HEK293 (cell line): ENCODE measurements at regions not wholly inside any gene's neighbourhood (a gene's known extent, or its start where the extent isn't known, plus 50 kb on each side); places are given as distances from the start of the nearest gene placed in this dataset.

Experiments
- CTCF ChIA-PET: fragments of 350-600 bp; formaldehyde crosslinking; extraction: SDS; loops from one replicate; lab custom pipeline; 2021; ENCODE audit warnings: antibody characterized with exemption; lab: Yijun Ruan, JAX
- POLR2A ChIA-PET: fragments of 300-600 bp; formaldehyde crosslinking; extraction: SDS; loops from one replicate; lab custom pipeline; 2020; ENCODE audit warnings: antibody characterized with exemption, inconsistent platforms; lab: Yijun Ruan, JAX
- H3K27ac ChIP-seq: fragments of 200-500 bp; sonication (Bioruptor generic); 2 replicates; pipeline ENCODE4 v1.5.1; 2014; ENCODE audit warnings: low read depth, low read length, control low read depth, inconsistent platforms; ENCODE audit errors: extremely low read depth
- H3K36me3 ChIP-seq, 2 experiments: fragments of 200-500 bp in 1 of 2; sonication (Bioruptor generic) in 1 of 2; 1 replicate in 1 of 2; 2 replicates in 1 of 2; pipeline ENCODE4 v1.5.1; 2014 to 2017; ENCODE audit warnings: inconsistent platforms in 2 of 2, low read length in 2 of 2; ENCODE audit not compliant: control insufficient read depth in 2 of 2, insufficient read depth in 1 of 2
- H3K4me1 ChIP-seq: fragments of 200-500 bp; sonication (Bioruptor generic); 2 replicates; pipeline ENCODE4 v1.5.1; 2014; ENCODE audit warnings: mild to moderate bottlenecking, low read length, inconsistent platforms; ENCODE audit not compliant: control insufficient read depth, insufficient read depth
- H3K4me3 ChIP-seq: 2 replicates; pipeline ENCODE4 v1.5.1; 2011; ENCODE audit warnings: low read depth, mild to moderate bottlenecking, control low read depth, low read length, moderate library complexity
- H3K9me3 ChIP-seq: fragments of 200-500 bp; sonication (Bioruptor generic); 2 replicates; pipeline ENCODE4 v1.5.1; 2014; ENCODE audit warnings: low read depth, low read length, inconsistent platforms; ENCODE audit not compliant: control insufficient read depth, insufficient read depth
- AEBP2 ChIP-seq: fragments of 450-650 bp; formaldehyde crosslinking; IDR thresholded peaks from 2 replicates; pipeline ENCODE4 v1.5.1; 2016; ENCODE audit warnings: missing biosample characterization, missing genetic modification characterization, borderline replicate concordance
- CTCF ChIP-seq: fragments of 450-650 bp; formaldehyde crosslinking; IDR thresholded peaks from 2 replicates; pipeline ENCODE4 v1.5.1; 2016; ENCODE audit warnings: missing biosample characterization, missing genetic modification characterization
- FEZF1 ChIP-seq: fragments of 450-650 bp; formaldehyde crosslinking; IDR thresholded peaks from 2 replicates; pipeline ENCODE4 v1.5.1; 2016; ENCODE audit warnings: missing biosample characterization, missing genetic modification characterization
- IKZF3 ChIP-seq: fragments of 450-650 bp; IDR thresholded peaks from 2 replicates; pipeline ENCODE4 v1.5.0; 2018; ENCODE audit warnings: missing biosample characterization, mild to moderate bottlenecking, missing genetic modification characterization, moderate library complexity
- KLF10 ChIP-seq: fragments of 450-650 bp; IDR thresholded peaks from 2 replicates; pipeline ENCODE4 v1.5.1; 2018; ENCODE audit warnings: missing biosample characterization, mild to moderate bottlenecking, missing genetic modification characterization
- MYNN ChIP-seq: fragments of 450-650 bp; formaldehyde crosslinking; IDR thresholded peaks from 2 replicates; pipeline ENCODE4 v1.5.1; 2016; ENCODE audit warnings: missing biosample characterization, missing genetic modification characterization, borderline replicate concordance
- MZF1 ChIP-seq: fragments of 450-650 bp; formaldehyde crosslinking; IDR thresholded peaks from 2 replicates; pipeline ENCODE4 v1.5.1; 2017; ENCODE audit warnings: missing biosample characterization, missing genetic modification characterization, borderline replicate concordance
- SETDB1 ChIP-seq: IDR thresholded peaks from one replicate; pipeline ENCODE4 v1.6.1; 2017; ENCODE audit warnings: mild to moderate bottlenecking, low read length, moderate library complexity, mixed read lengths; ENCODE audit not compliant: insufficient read length
- TRIM28 ChIP-seq: IDR thresholded peaks from 2 replicates; pipeline ENCODE4 v1.6.1; 2011; ENCODE audit warnings: low read length, control low read depth, borderline replicate concordance
- YY2 ChIP-seq: fragments of 450-650 bp; formaldehyde crosslinking; IDR thresholded peaks from 2 replicates; pipeline ENCODE4 v1.5.1; 2016; ENCODE audit warnings: missing biosample characterization, missing genetic modification characterization
- ZBTB17 ChIP-seq: fragments of 450-650 bp; formaldehyde crosslinking; IDR thresholded peaks from 2 replicates; pipeline ENCODE4 v1.5.1; 2016; ENCODE audit warnings: missing biosample characterization, missing genetic modification characterization
- ZBTB21 ChIP-seq: fragments of 450-650 bp; formaldehyde crosslinking; IDR thresholded peaks from 2 replicates; pipeline ENCODE4 v1.5.1; 2017; ENCODE audit warnings: missing biosample characterization, missing genetic modification characterization
- ZBTB48 ChIP-seq: fragments of 450-650 bp; formaldehyde crosslinking; IDR thresholded peaks from 2 replicates; pipeline ENCODE4 v1.5.1; 2016; ENCODE audit warnings: missing biosample characterization, missing genetic modification characterization
- ZBTB8A ChIP-seq: fragments of 450-650 bp; formaldehyde crosslinking; IDR thresholded peaks from 2 replicates; pipeline ENCODE4 v1.5.1; 2016; ENCODE audit warnings: missing biosample characterization, missing genetic modification characterization
- ZEB2 ChIP-seq: fragments of 450-650 bp; formaldehyde crosslinking; IDR thresholded peaks from 2 replicates; pipeline ENCODE4 v1.5.1; 2016; ENCODE audit warnings: missing biosample characterization, missing genetic modification characterization
- ZIC2 ChIP-seq: fragments of 450-650 bp; formaldehyde crosslinking; IDR thresholded peaks from 2 replicates; pipeline ENCODE4 v1.5.1; 2016; ENCODE audit warnings: missing biosample characterization, missing genetic modification characterization
- ZNF19 ChIP-seq: fragments of 450-650 bp; formaldehyde crosslinking; IDR thresholded peaks from 2 replicates; pipeline ENCODE4; 2016; ENCODE audit warnings: missing biosample characterization, missing genetic modification characterization, low read depth
- ZNF335 ChIP-seq: fragments of 450-650 bp; formaldehyde crosslinking; conservative IDR thresholded peaks from 2 replicates; pipeline ENCODE4 v1.5.1; 2016; ENCODE audit warnings: missing biosample characterization, missing genetic modification characterization
- ZNF350 ChIP-seq: fragments of 450-650 bp; formaldehyde crosslinking; IDR thresholded peaks from 2 replicates; pipeline ENCODE4 v1.5.0; 2017; ENCODE audit warnings: missing biosample characterization, mild to moderate bottlenecking, missing genetic modification characterization
- ZNF416 ChIP-seq: fragments of 450-650 bp; formaldehyde crosslinking; IDR thresholded peaks from 2 replicates; pipeline ENCODE4 v1.5.1; 2016; ENCODE audit warnings: missing biosample characterization, missing genetic modification characterization
- ZNF544 ChIP-seq: fragments of 450-650 bp; formaldehyde crosslinking; IDR thresholded peaks from 2 replicates; pipeline ENCODE4 v1.5.0; 2017; ENCODE audit warnings: missing biosample characterization, missing genetic modification characterization
- ZNF571 ChIP-seq: fragments of 450-650 bp; formaldehyde crosslinking; IDR thresholded peaks from 2 replicates; pipeline ENCODE4 v1.5.0; 2017; ENCODE audit warnings: missing biosample characterization, missing genetic modification characterization
- ZNF658 ChIP-seq: fragments of 450-650 bp; formaldehyde crosslinking; IDR thresholded peaks from 2 replicates; pipeline ENCODE4; 2016; ENCODE audit warnings: missing biosample characterization, missing genetic modification characterization
- ZNF664 ChIP-seq: fragments of 450-650 bp; formaldehyde crosslinking; IDR thresholded peaks from 2 replicates; pipeline ENCODE4 v1.5.1; 2016; ENCODE audit warnings: missing biosample characterization, missing genetic modification characterization
- ZNF701 ChIP-seq: fragments of 450-650 bp; formaldehyde crosslinking; IDR thresholded peaks from 2 replicates; pipeline ENCODE4 v1.5.1; 2016; ENCODE audit warnings: missing biosample characterization, missing genetic modification characterization
- TF ChIP-seq, protein P1 (sequence below): fragments of 450-650 bp; formaldehyde crosslinking; IDR thresholded peaks from 2 replicates; pipeline ENCODE4 v1.5.1; 2016; ENCODE audit warnings: missing biosample characterization, missing genetic modification characterization, low read depth
- TF ChIP-seq, protein P2 (sequence below): fragments of 450-650 bp; formaldehyde crosslinking; IDR thresholded peaks from 2 replicates; pipeline ENCODE4 v1.5.1; 2016; ENCODE audit warnings: missing biosample characterization, missing genetic modification characterization

DNA sequence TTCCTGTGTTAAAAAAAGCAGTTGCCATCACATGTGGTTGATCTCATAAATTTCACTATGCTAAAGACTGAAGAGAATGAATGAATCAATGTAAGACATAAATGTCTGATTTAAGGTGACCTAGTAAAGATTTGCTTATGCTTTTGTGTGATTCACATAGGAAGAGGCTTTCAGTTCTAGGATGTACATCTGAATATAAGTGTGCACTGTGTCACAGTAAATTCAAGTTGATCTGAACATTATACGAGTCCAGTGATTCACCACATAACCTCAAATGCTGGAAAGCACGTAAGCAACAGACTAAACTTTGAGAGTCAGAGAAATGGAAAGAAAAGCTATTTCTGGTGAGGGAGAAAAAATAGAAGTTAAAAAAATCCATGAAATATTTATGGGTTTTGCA, 567.9 kb downstream of the EPHA5 start (continued):
- TF ChIP-seq CTCF (no peak), KLF10 (tag by site-specific recombination) (no peak), ZEB2 (tag by site-specific recombination) (no peak), ZBTB17 (tag by site-specific recombination) (no peak)
- TF ChIP-seq, protein P1, sequence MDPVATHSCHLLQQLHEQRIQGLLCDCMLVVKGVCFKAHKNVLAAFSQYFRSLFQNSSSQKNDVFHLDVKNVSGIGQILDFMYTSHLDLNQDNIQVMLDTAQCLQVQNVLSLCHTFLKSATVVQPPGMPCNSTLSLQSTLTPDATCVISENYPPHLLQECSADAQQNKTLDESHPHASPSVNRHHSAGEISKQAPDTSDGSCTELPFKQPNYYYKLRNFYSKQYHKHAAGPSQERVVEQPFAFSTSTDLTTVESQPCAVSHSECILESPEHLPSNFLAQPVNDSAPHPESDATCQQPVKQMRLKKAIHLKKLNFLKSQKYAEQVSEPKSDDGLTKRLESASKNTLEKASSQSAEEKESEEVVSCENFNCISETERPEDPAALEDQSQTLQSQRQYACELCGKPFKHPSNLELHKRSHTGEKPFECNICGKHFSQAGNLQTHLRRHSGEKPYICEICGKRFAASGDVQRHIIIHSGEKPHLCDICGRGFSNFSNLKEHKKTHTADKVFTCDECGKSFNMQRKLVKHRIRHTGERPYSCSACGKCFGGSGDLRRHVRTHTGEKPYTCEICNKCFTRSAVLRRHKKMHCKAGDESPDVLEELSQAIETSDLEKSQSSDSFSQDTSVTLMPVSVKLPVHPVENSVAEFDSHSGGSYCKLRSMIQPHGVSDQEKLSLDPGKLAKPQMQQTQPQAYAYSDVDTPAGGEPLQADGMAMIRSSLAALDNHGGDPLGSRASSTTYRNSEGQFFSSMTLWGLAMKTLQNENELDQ, result no peak
- TF ChIP-seq, all 188 proteins: peak for 0

DNA sequence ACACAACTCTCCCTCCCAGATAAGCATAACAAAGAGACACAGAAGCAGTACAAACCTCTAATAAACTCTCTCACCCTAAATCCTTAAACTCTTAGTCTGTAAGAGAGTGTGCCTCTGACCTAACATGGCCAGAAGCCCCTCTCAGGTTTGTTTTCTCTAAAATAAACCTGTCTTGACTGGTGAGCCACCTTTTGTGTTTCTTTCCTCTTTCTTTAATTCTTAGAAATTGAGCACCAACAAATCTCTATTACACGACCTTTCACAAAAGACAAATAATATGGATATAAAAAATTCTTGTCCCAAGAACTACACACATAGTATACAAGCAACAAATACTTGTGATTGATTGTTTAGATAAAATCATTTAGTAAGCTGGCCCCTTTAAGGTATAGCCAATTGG, 573.7 kb downstream of the EPHA5 start:
- H3K9me3 ChIP-seq, result no peaks in the 10 kb centered on the region
- H3K4me3 ChIP-seq, result no peak overlapping the region
- TF ChIP-seq TRIM28 (peak; percentile 96), SETDB1 (peak; percentile 92)
- TF ChIP-seq, protein P2, sequence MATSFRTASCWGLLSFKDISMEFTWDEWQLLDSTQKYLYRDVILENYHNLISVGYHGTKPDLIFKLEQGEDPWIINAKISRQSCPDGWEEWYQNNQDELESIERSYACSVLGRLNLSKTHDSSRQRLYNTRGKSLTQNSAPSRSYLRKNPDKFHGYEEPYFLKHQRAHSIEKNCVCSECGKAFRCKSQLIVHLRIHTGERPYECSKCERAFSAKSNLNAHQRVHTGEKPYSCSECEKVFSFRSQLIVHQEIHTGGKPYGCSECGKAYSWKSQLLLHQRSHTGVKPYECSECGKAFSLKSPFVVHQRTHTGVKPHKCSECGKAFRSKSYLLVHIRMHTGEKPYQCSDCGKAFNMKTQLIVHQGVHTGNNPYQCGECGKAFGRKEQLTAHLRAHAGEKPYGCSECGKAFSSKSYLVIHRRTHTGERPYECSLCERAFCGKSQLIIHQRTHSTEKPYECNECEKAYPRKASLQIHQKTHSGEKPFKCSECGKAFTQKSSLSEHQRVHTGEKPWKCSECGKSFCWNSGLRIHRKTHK (tag by site-specific recombination), result no peak
- TF ChIP-seq, all 188 proteins: peak for 2
- POLR2A ChIA-PET, result no interaction called here
- Histone ChIP-seq H3K4me1 (no peaks in the 10 kb centered on the region), H3K27ac (no peak overlapping the region), H3K36me3 (no peaks in the 10 kb centered on the region)
- CTCF ChIA-PET, result no interaction called here

GRCh38 chr4:65089666-65090065, 580.6 kb downstream of the EPHA5 start:
- Histone ChIP-seq H3K9me3 (no peaks in the 10 kb centered on the region), H3K4me3 (no peak overlapping the region), H3K4me1 (no peaks in the 10 kb centered on the region), H3K36me3 (no peaks in the 10 kb centered on the region), H3K27ac (no peak overlapping the region)
- CTCF ChIA-PET, result interaction anchor here (0.7 kb wide), 1 partner anchor 543 kb away, joined by 6 read pairs; no protein-coding TSS in a partner anchor
- TF ChIP-seq MYNN (tag by site-specific recombination) (no peak), ZNF350 (no peak), MZF1 (no peak), ZNF416 (tag by site-specific recombination) (no peak), ZNF571 (tag by site-specific recombination) (no peak), ZBTB8A (tag by site-specific recombination) (no peak), ZNF658 (tag by site-specific recombination) (no peak), YY2 (tag by site-specific recombination) (no peak), ZNF19 (no peak), IKZF3 (tag by site-specific recombination) (no peak), ZBTB48 (no peak), ZNF335 (no peak), ZNF701 (tag by site-specific recombination) (no peak), ZIC2 (tag by site-specific recombination) (no peak), KLF10 (tag by site-specific recombination) (no peak), ZBTB21 (tag by site-specific recombination) (no peak), FEZF1 (no peak), ZNF544 (no peak), AEBP2 (tag by site-specific recombination) (no peak), ZNF664 (tag by site-specific recombination) (no peak)
- POLR2A ChIA-PET, result no interaction called here
